ENCODE measurements at regions not wholly inside any gene's neighbourhood (a gene's known extent, or its start where the extent isn't known, plus 50 kb on each side); places are given as distances from the start of the nearest gene placed in this dataset.
"Not testable (repeated sequence)": the region's sequence is repeated elsewhere in the genome, so short reads cannot be mapped to it uniquely, and the experiment has no call there.

DNA sequence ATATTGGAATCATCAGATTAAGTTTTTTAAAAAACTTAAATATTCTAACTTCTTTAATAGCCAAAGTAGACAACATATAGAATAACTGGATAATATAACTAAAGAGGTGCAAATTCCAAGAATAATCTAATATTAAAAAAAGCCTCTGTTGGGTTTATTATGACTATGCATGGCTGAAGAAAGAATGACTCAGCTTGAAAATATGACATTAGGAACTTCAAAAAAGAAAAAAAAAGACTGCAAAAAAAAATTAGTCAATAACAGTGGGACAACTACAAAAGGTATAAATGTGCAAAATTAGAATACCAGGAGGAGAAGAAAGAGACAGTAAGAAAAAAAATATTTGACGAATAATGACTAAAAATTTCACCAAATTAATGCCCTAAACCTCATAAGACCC, 1178.0 kb downstream of the JRKL start:
- Histone ChIP-seq H3K27ac (no peak overlapping the region), H3K27me3 (no peaks in the 10 kb centered on the region), H3K4me1 (ENCODE audit: insufficient read depth) (no peaks in the 10 kb centered on the region), H3K4me3 (no peak overlapping the region), H3K36me3 (no peaks in the 10 kb centered on the region), H3K9me3 (no peaks in the 10 kb centered on the region)
- no peak for DNase-seq
- no peak for TF ChIP-seq POLR2A (IDR thresholded peaks at IDR 0.05)
- 86 to 94% (median 93%) methylated on average over 1 of the region's 1 CpG for WGBS, 3 donors
- intact Hi-C loops (cut with DNase I) = no loop called here

DNA sequence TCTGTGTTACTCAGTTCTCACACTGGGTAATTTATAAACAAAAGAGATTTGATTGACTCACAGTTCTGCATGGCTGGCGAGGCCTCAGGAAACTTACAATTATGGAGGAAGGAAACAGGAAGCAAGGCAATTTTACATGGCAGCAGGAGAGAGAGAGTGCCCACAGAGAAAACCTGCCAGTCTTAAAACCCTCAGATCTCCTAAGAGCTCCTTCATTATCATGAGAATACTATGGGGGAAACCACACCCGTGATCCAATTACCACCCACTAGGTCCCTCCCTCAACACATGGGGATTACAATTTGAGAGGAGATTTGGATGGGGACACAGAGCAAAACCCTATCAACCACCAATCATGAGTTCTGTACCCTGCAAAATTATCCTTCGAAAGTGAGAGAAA, 1180.8 kb downstream of the JRKL start:
- Histone ChIP-seq H3K27ac (no peak overlapping the region), H3K4me1 (ENCODE audit: insufficient read depth) (no peaks in the 10 kb centered on the region), H3K9me3 (no peaks in the 10 kb centered on the region), H3K27me3 (no peaks in the 10 kb centered on the region), H3K4me3 (no peak overlapping the region), H3K36me3 (no peaks in the 10 kb centered on the region)
- intact Hi-C loops (cut with DNase I) = no loop called here
- DNase-seq = no peak
- WGBS, 3 donors = 62 to 64% (median 63%) methylated on average over 3 of the region's 3 CpGs
- TF ChIP-seq POLR2A (IDR thresholded peaks at IDR 0.05) = no peak
- TF ChIP-seq, protein P1, sequence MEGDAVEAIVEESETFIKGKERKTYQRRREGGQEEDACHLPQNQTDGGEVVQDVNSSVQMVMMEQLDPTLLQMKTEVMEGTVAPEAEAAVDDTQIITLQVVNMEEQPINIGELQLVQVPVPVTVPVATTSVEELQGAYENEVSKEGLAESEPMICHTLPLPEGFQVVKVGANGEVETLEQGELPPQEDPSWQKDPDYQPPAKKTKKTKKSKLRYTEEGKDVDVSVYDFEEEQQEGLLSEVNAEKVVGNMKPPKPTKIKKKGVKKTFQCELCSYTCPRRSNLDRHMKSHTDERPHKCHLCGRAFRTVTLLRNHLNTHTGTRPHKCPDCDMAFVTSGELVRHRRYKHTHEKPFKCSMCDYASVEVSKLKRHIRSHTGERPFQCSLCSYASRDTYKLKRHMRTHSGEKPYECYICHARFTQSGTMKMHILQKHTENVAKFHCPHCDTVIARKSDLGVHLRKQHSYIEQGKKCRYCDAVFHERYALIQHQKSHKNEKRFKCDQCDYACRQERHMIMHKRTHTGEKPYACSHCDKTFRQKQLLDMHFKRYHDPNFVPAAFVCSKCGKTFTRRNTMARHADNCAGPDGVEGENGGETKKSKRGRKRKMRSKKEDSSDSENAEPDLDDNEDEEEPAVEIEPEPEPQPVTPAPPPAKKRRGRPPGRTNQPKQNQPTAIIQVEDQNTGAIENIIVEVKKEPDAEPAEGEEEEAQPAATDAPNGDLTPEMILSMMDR (IDR thresholded peaks at IDR 0.05) = no peak
- no peak for TF ChIP-seq EP300 (IDR thresholded peaks at IDR 0.05)

DNA sequence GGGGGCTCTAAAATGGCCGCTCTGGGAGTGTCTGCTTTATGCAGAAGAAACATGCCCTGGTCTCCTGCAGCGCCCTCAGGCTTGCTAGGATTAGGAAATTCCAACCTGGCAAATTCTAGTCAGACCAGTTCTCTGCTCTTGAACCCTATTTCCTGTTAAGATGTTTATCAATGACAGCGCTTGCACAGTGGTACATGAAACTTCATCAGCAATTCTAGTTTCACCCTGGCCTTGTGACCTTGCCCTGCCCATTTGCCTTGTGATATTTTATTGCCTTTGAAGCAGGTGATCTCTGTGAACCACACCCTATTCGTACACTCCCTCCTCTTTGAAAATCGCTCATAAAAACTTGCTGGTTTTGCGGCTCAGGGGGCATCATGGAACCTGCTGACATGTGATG, 1184.0 kb downstream of the JRKL start:
- not testable (repeated sequence) for H3K27me3 ChIP-seq

DNA sequence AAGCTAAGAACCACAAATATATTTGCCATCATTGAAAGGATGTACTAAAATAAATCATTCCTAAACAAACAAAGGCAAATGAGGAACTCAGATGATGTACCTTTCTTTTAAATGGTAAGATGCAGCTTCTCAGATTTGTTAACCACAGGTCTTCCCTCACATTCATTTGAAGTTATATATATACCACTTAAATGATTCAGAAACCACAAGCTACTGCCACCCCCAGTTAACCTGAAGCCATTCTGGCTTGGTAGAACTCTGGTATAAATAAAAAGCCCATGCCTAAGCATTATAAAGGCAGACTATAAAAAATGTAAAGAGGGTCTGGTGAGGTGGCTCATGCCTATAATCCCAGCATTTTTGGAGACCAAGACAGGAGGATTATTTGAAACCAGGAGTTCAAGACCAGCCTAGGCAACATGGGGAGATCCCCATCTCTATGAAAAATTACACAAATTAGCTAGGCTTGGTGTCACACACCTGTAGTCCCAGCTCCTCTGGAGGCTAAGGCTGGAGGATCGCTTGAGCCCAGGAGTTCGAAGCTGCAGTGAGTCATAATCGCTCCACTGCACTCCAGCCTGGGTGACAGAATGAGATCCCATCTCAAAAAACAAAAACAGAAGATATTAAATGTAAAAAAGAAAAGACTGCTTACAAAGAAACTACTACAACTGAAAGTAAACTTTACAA, 1185.3 kb downstream of the JRKL start:
- Histone ChIP-seq H3K4me3 (no peak overlapping the region), H3K36me3 (no peaks in the 10 kb centered on the region), H3K9me3 (no peaks in the 10 kb centered on the region), H3K27me3 (no peaks in the 10 kb centered on the region), H3K27ac (no peak overlapping the region), H3K4me1 (ENCODE audit: insufficient read depth) (no peaks in the 10 kb centered on the region)
- TF ChIP-seq POLR2A (IDR thresholded peaks at IDR 0.05) = no peak
- TF ChIP-seq EP300 (IDR thresholded peaks at IDR 0.05) = no peak
- TF ChIP-seq, protein P1 (IDR thresholded peaks at IDR 0.05) = no peak
- DNase-seq = no peak
- intact Hi-C loops (cut with DNase I) = no loop called here
- WGBS, 3 donors = 92 to 95% (median 93%) methylated on average over 3 of the region's 3 CpGs

More for the DNA sequence above, 1184.0 kb downstream of the JRKL start:
- H3K4me1 ChIP-seq (ENCODE audit: insufficient read depth); H3K9me3 ChIP-seq; intact Hi-C loops (cut with DNase I); H3K27ac ChIP-seq; H3K4me3 ChIP-seq; H3K36me3 ChIP-seq; DNase-seq: not testable (repeated sequence)
- WGBS, 3 donors = 95% methylated on average over 6 of the region's 6 CpGs

DNA sequence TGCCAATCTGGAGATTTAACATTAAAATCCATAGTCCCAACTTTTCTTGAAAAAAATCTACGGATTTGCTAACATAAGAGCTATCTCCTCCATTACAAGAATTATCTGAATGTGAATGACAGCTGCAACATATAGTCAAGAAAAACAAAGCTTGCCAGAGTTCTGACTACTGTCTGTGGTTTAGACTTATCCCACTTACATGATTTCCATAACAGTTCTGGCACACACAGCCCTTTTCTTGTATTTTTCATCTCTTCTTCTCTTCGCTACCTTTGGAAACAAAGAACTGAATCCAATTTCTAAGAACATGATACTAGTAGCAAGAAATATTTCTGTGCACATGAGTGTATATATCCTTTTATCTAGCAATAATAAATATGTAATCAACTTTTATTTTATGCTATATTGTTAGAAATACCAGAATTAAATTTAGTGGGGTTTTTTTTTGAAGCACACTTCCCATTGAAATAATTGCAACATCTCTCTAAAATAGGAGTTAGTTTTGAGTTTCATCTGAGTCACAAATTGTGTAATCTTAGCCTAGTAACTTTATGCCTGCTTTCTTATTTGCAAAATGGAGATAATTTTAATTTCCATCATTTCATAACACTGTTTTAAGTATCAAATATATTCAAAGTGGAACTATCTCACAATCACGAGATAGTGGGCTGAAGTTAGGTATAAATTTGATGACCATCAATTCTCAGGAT, 1217.6 kb downstream of the JRKL start:
- Histone ChIP-seq H3K9me3 (no peaks in the 10 kb centered on the region), H3K4me1 (ENCODE audit: insufficient read depth) (no peaks in the 10 kb centered on the region), H3K4me3 (no peak overlapping the region), H3K36me3 (no peaks in the 10 kb centered on the region), H3K27me3 (no peaks in the 10 kb centered on the region), H3K27ac (no peak overlapping the region)
- intact Hi-C loops (cut with DNase I) = no loop called here
- no peak for TF ChIP-seq EP300 (IDR thresholded peaks at IDR 0.05)
- no peak for TF ChIP-seq POLR2A (IDR thresholded peaks at IDR 0.05)
- TF ChIP-seq, protein P1 (IDR thresholded peaks at IDR 0.05) = no peak
- DNase-seq = no peak
- 64 to 81% (median 73%) methylated on average over 3 of the region's 3 CpGs for WGBS, 3 donors
